ENCODE measurements at regions not wholly inside any gene's neighbourhood (a gene's known extent, or its start where the extent isn't known, plus 50 kb on each side); places are given as distances from the start of the nearest gene placed in this dataset.

GRCh38 chr14:22411398-22412055, 177.5 kb downstream of the DAD1 start:
- FAIRE-seq: no peak
- no peak for DNase-seq (ENCODE audit: insufficient read length, low spot score)
- no peak for TF ChIP-seq CTCF (IDR thresholded peaks at IDR 0.05; ENCODE audit: insufficient read depth, missing control alignments)

- no peak for TF ChIP-seq CTCF (IDR thresholded peaks at IDR 0.05; ENCODE audit: insufficient read depth, missing control alignments)
- DNase-seq (ENCODE audit: insufficient read length, low spot score) (no peak), FAIRE-seq (no peak)
These were observed 178.5 kb downstream of the DAD1 start for GRCh38 chr14:22410497-22410896.

DNA sequence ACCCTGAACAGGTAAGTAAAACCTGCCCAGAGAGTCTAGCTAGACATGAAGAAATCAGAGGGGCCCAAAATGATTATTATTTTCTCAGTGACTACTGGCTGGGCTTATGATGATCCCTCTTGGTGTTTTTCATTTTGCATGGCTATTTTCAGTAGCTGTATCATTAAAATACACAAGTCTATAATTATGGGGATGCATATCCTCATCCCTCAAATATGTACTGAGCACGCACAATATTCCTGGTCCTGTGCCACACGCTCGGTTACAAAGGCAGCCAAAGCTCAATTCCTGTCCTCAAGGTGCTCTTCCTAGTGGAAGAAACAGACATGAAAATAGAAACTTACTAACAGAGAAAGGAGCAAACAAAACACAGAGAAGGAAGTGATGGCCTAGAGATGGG, 180.0 kb downstream of the DAD1 start:
- TF ChIP-seq CTCF (IDR thresholded peaks at IDR 0.05; ENCODE audit: insufficient read depth, missing control alignments): no peak
- FAIRE-seq (no peak), DNase-seq (ENCODE audit: insufficient read length, low spot score) (no peak)

DNA sequence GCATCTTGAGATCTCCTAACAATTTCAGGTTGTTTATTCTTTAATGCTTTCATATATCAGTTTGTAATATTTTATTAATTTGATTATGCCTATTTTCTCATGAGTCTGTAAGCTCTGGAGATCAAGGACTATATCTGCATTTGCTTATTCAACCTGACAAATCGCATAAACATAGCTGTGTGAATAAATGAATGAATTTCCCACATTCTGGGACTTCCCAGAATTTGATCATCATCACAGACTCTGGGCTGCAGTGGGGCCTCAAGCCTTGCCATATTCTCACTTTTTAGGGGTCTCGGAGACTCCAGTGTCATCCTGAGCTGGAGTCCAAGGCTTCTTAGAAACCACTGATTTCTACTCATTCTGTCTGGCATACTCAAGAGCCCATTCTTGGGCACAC, 180.5 kb downstream of the DAD1 start:
- no peak for TF ChIP-seq CTCF (IDR thresholded peaks at IDR 0.05; ENCODE audit: insufficient read depth, missing control alignments)
- FAIRE-seq: no peak
- DNase-seq (ENCODE audit: insufficient read length, low spot score): no peak

DNA sequence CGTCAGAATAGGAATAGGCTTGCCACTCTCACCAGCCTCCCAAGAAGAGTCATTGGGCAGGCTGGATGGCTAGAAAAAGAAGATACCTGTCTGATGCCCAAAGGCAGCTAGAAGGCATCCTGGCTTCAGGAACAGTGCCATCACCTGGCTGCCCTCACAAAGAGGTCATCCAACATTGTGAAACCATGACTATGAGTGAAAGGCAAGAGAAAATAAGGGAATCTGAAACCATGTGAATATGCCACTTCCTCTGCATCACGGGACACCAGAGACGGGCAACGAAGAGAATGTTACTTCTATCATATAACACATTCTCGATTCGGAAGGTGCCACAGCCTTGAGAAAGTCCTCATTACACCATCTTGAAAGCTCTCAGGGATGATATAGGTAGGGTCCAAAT, 182.0 kb downstream of the DAD1 start:
- FAIRE-seq (no peak), DNase-seq (ENCODE audit: insufficient read length, low spot score) (no peak)
- no peak for TF ChIP-seq CTCF (IDR thresholded peaks at IDR 0.05; ENCODE audit: insufficient read depth, missing control alignments)

GRCh38 chr14:22405201-22405600, 183.8 kb downstream of the DAD1 start:
- DNase-seq (ENCODE audit: insufficient read length, low spot score) (no peak), FAIRE-seq (no peak)
- no peak for TF ChIP-seq CTCF (IDR thresholded peaks at IDR 0.05; ENCODE audit: insufficient read depth, missing control alignments)

- FAIRE-seq (no peak), DNase-seq (ENCODE audit: insufficient read length, low spot score) (no peak)
- no peak for TF ChIP-seq CTCF (IDR thresholded peaks at IDR 0.05; ENCODE audit: insufficient read depth, missing control alignments)
These were observed 185.7 kb downstream of the DAD1 start for GRCh38 chr14:22403296-22403695.

Measured in D721Med (cell line).